Activated CD4-positive, alpha-beta T cell treated with anti-CD3 and anti-CD28 coated beads for 1 hour (primary cell): ENCODE measurements at regions not wholly inside any gene's neighbourhood (a gene's known extent, or its start where the extent isn't known, plus 50 kb on each side); places are given as distances from the start of the nearest gene placed in this dataset.

Experiments used
- DNase-seq: peaks from one replicate; pipeline ENCODE4 v3.0.0-alpha.2; 2020

DNA sequence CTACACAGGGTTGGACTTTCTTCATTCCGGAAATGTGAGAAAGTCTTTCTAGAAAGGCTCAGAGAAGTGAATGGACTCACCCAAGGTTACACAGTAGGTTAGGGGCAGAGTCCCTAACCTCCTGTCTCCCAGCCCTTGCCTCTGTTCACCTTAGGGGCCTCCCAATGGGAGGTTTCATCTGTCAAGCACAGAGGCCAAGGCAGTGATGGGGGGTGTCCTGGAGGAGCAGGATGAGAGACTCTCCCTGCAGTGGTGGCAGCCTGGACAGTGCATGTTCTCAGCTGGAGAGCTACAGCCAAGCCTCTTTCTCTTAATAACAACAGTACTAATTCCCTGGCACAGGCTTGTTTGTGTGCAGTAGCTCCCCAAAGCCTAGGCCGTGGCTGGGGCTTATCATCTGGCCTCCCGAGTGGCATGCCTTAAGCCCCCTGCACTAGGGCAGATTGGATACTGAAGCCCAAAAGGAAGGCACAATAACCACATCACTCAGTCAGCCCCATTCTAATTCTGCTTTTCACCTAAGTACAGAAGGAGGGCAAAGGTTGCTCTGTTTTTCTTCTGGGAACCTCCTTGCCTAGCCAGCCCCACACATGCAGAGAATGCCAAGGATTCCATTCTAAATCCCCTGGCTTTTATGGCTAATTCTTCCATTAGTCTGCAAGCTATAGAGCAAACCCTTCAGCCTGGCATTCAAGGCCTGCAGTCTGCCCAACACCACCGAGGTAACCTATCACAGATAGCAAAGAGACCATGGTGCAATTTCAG lies 50.2 kb upstream of the XPA start:
- no peak for DNase-seq

DNA sequence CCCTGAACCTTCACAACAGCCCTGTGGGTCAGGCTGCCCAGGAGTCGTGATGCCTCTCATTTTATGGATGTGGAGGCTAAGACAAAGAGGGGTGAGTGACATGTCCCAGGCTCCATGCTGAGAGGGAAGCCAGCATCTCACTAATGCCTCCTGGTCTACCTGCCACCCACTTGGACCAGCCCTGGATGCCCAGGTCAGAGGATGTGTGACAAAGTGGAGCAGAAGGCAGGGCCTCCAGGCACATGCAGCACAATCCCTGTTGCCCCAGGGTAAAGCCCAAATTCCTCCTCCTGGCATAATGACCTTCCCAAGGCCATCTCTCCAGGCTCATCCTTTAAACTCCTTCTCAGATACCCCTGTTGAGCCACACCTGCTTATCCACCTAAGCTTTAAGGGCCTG lies 51.4 kb upstream of the XPA start:
- DNase-seq = no peak

DNA sequence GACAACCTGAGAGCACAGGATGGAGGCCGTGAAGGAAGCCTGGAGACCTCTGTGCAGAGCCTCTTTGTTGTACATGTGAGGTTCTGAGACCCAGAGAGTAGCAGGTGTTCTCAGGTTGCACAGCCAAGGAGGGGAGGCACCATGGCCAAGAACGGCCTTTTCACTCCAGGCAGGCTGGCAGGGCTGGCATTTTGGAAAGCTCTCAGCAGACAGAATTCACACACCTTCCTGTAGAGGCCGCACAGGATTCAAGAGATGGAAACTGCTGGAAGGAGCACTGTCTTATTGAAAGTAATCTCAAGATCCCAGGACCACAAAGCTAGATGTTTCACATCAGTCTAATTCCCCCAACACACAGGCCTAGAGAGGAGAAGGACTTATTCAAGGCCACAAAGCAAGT lies 52.8 kb upstream of the XPA start:
- DNase-seq = no peak

DNA sequence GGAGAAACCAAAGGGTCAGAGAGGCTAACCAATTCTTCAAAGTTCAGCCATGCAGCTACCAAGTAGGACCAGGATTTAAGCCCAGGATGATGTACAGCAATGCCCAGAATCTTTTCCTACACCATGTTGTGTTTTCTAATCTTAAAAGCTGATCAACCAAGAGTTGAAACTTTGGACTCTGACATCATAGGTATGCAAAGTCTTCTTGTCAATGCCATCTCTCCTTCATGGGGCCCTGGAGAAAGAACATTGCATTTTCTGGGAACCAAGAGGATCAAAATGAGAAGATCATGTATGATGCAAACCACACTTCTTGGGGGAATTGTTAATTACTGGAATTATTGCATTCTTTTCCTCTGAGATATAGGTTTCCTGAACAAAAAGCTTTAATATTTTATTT lies 54.4 kb upstream of the XPA start:
- DNase-seq = no peak

DNA sequence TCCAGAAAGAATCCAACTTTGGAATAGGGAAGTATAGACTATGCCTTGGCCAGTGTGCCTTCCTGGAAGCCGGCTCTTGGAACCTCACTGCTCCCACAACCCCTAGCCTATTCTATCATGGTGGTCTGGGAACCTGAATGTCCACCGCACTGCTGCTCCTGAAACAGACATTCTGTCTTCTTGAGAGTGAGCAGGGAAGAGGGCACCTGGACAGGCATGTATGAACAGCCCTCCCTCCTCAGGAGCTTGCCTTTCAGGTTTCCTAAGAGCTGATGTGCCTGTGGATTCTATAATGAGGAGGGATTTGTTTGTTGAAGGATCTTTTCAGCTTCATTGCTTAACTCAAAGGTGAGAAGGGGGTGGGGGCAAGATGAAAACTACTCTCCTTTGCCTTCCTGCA lies 55.1 kb upstream of the XPA start:
- no peak for DNase-seq

DNA sequence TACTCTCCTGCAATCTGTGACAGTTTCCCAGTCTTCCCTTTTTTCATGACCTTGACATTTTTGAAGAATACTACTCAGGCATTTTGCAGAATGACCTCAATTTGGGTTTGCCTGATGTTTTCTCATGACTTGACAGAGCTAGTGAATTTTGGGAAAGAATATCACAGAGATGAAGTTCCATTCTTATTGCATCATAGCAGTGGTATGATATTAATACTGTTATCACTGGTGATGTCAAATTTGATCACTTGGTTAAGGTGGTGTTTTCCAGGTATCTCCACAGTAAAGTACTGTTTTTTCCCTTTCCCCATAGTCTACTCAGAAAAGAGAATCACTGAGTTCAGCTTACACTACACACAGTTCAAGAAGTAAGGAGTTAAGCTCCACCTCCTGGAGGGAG lies 56.2 kb upstream of the XPA start:
- no peak for DNase-seq

DNA sequence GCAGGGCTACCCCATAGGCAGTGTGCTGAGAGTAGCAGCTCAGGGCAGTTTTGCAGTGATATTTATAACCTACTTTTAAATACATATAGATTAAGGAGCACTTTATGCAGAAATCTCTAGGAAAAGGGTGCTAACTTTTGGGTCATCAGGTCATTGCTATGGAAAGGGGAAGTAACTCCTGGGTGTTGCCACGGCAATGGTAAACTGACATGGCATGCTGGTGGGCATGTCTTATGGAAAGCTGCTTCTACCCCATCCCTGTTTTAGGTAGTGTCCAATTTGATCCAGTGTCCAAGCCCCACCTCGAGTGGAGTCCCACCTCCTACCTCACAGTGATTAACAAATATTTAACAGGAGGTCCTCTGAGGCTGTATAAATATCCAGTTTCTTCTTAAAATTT lies 56.8 kb upstream of the XPA start:
- DNase-seq = no peak

DNA sequence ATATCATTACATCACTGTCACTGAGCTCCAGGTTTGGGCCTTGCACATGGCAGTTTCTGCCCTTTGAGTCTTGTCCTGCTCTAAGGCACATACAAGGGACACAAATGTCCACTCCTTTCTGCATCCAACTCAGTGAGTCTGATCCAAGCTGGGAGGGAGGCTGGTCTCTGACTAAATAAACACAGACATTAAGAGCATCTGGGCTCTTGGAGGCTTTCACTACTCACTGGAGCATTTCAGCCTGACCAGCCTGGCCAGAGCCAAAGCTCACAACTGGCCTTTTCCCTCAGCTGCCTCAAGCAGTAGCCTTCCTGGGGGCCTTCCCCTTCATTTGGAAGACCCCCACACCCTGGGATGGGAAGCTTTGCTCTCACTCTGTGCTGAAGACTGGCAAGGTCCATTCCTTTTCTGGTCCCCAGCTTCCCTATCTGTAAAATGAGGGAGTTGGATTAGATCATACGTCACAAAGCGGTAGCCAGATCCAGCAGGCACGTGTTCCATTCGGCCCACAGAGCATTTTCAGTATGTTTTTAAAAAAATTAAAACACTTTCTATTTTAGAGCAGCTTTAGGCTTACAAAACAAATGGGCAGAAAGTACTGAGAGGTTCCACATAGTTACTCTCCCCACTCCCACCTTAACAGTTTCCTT lies 58.6 kb upstream of the XPA start:
- DNase-seq = no peak

DNA sequence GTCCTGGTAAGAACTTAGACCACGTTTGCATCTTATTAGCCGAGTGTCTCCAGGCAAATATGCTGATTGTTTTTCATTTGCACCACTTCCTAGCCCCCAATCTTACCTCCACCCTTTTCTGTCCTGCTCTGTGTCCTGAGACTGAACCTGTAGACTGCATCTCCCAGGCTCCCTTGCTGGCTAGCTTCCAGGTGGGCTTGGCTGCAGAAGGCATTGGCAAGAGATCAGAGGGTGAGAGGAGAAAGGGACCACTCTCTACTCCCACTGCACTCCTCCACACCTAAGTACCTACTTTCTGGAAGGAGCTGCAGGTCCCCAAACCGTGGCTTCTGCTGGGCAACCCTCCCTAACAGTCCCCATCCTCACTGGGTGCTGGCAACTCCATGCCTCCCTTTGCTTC lies 59.9 kb upstream of the XPA start:
- no peak for DNase-seq

DNA sequence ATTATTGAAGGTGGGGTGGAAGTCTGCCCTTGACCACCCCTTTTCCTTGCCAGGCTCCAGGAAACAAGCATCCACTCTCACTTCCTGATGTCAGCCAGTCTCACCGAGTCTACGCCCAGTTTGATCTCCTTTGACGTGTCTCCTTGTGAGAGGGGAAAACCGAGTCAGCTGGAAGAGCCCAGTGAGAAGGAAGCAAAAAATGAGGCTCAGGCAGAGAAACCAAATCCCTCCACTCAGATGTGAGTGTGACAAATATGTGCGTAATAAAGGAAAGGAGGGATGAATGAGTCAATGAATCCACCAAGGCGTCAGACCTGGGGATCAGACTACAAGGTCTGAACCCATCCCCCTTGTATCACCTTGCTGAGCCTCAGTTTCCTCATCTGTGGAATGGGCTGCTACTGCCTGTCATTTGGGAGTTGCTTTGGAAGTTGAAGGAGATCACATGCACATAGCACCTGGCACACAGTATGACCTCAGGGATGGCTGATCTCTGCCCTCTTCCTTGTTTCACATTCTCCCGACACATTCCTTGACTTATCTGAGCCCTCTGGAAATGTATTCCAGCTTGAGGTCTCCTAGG lies 61.3 kb upstream of the XPA start:
- no peak for DNase-seq

DNA sequence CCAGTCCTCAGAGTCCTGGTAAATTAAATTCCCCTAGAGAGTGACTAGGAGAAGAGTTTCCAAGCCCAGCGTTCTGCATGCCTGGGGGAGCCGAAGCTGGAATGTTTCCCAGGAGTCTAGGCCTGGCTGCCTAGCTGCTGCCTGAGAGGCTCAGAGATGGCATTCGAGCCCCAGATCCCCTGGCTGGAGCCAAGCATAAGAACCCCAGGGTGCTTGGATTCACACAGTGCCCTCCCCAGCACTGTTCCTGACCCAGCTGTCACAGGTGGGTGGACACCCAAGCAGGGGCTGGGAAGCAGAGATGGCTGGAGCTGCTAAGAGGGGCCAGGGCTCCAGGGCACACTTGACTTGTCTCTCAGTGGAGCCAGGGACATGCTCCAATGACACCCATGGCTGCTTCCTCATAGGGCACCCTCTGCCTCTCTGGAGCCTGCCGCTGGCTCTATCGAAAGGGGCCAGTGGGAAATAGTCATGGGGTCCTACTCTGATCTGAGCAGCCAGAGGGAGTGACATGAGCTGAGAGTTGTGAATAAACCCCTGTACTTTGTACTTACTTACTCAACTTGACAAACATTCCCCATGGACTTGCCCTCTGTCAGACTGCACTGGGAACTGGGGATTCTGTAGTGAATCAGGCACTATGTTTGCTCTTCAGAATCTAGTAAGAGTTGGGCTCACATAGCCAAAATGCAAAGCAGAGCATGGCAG lies 62.6 kb upstream of the XPA start:
- DNase-seq = no peak

DNA sequence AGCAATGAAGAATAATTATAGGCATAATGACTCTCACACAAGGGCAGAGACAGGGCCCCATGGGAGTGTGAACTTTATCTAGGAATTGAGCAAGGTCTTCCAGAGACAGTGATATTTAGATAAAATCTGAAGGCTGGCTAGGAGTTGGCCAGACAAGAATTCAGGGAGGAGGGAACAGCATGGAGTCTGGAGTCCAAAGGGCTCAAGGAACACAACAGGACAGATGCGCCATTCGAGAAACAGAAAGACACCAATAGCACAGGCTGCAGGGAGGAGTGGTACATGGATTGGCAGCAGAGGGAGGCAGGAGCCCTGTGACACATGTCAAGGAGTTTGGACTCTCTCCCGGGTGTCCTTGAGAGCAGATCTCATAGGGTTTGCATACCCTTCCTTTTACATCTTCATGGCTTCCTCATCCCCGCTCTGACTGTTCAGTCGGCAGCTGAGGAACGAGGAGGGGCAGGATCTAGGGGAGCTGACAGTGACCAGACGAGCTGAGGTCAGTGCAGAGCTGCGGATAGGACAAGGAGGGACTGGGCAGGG lies 64.0 kb upstream of the XPA start:
- no peak for DNase-seq

DNA sequence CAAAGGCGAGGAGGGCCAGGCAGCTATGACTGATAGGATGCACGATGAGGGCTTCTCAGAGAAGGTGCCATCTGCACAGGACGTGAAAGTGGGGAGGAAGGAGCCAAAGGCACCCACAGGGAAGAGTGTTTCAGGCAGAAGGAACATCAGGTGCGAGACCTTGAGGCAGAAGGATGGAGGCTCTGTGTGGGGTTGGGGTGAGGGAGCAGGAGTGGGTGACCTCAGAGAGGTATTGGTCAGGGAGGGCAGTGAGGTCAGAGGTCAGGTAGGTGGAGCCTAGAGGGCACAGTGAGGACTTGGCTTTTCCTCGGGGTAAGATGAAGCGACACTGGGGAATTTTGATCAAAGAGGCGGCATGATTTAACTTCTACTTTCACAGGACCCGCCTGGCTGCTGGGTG lies 64.7 kb upstream of the XPA start:
- no peak for DNase-seq

DNA sequence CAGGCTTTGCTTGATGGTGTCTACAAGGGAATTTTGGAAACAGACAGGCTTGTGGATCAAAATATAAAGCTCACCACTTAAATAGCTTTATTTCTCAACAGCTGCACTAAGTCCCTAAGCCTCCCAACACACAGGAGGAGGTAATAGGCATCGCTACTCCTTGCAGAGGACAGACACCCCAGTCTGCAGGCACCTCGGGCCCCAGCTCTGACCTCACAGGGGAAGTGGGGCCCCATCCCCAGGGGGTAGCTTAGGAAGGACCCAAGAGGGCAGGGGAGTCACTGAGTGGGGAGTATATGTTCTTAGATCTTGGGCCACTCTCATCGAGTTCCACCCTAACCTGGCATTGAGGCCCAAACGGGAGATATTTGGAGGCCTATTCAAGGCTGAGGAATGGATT lies 66.7 kb upstream of the XPA start:
- no peak for DNase-seq

DNA sequence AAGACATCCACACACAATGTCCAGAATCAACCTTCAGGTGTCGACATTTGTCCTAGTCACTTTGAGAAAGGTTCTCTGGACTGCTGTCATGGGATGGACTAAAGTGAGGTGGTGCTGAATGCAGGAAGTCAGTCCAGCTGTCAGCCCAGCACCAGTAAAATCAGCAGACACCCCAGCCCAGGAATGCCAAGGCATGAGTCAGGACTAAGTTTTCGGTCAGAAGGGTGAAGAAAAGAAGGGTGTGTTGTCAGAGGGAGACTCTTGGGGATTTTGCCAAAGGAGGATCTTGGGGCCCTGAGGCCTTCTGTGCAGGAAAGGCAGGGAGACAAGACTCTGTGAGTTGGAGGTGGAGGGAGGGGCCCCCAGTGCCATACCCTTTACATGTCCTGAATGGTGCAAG lies 69.0 kb upstream of the XPA start:
- no peak for DNase-seq

DNA sequence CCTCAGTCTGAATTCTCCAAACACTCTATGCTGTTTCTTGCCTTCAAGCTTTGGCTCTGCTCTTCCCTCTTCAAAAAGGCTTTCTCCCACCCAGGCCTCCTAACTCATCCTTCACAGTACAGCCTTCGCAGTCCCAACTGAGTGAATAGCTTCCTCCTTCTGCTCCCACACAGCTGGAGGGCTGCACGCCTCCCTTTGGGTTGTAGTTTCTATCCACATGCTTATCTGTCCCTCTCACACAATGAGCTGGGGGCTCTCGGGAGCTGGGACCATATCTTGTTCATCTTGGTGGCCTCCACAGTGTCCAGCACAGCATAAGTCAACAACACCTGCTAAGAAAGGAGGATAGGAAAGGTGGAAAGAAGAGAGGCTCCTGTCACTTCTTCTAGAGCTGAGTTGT lies 69.5 kb upstream of the XPA start:
- DNase-seq = no peak

DNA sequence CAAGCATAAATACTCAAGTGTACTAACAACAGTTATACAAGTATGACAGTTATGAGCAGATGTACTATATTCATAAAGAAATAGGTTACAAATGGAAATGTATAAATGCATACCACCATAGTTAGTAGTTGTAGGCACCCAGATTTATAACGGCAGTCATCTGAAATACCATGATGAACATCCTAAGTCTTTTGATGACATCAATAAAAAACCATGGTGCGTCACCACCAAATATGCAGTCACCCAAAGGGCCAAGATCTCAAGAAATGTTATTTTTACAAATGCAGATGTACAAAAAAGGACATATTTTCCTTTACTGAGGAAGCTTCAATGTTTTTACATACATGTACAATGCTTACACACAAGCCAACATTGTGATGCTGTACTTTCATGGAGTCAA lies 70.8 kb upstream of the XPA start:
- no peak for DNase-seq

DNA sequence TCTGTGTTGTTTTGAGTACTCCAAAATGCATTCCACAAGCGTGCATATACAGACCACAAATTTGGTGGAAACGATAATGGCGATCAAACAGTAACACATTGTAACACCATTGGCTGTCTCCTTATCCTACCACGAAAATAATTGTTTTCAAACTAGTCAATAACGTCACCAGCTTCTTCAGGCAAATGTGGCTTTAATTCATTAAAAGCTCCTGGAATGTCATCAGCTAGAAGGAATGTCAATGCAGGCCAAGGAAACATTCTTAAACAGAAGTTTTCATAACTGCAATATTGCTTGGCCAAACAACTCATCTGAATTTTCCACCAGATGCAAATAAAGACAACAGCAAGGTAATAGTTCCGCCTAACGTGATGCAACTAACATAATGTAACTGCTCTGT lies 71.6 kb upstream of the XPA start:
- DNase-seq = no peak

DNA sequence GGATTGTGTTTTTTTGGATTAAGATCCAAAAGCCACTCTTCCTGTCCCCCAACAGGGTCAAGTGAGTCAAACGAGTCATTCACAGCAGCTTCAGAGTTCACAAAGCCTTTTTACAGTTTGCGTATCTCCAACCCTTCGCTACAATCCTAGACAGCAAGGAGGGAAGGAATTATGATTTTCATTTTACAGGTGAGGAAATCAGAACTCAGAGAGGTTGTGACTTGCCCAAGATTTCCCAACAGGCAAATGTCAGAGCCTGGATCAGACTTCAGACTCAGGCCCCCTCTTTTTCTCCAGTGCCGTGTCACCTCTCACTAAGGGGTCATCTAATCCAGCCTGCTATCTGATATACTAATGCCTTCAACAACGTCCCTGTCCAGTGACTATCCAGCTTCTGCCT lies 72.1 kb upstream of the XPA start:
- no peak for DNase-seq

DNA sequence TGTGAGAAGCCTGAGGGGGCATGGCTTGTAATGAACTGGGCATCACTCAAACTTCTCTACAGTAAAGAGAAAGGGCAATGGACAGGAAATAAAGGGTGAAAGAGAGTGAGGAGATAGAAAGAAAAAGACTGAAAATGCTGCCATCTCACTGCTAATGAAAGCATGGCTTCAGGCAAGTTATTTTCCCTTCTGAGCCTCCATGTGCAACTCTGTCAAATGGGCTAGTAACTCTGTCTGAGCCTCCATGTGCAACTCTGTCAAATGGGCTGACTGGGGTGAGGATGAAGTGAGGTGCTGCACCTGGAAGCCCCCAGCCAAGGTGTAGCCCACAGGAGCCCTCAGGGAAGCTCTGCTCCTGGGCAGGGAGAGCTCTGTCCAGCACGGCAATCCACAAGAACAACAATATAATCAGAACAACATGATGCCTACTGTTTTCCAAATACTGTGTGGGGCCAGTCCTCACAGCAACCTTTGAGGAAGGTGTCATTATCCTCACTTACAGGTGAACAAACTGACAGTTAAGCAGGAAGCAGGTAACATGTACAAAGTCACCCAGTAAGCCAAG lies 73.8 kb upstream of the XPA start:
- no peak for DNase-seq

DNA sequence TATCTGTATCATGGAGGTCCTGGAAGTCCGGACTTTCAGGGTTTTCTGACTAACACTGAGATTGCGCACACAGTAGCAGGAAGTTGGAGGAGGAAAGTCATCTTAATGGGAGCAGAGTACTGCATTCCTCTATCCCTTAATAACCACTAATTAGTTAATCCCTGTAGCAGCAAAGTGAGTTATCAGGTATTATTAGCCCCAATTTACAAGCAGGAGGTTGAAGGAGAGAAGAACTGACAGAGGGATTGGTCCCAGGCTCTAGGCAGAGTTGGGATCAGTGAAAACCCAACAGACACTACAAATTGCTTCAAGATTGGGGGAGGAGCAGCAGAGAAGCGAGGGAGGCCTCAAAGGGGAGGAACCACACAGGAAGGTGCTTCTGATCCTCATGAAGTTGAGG lies 74.5 kb upstream of the XPA start:
- DNase-seq = no peak

DNA sequence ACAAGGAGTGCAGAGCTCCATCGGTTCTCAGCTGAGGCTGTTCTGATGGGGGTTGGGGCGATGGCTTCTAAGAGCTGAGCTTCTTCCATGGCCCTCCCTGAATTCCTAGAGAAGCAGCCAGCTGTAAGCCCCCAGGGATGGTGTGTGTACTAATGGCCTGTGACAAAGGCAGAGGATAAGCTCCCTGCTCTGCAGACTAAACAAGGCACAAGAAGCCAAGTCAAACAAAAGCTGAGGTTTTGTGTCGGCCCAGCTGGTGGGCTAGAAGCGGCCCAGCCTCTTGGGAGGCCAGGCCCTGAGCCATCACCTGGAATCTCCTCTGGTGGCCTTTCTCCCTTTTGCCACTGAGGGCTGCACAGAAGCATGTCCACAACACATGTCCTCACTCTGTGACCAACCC lies 75.0 kb upstream of the XPA start:
- DNase-seq = no peak

DNA sequence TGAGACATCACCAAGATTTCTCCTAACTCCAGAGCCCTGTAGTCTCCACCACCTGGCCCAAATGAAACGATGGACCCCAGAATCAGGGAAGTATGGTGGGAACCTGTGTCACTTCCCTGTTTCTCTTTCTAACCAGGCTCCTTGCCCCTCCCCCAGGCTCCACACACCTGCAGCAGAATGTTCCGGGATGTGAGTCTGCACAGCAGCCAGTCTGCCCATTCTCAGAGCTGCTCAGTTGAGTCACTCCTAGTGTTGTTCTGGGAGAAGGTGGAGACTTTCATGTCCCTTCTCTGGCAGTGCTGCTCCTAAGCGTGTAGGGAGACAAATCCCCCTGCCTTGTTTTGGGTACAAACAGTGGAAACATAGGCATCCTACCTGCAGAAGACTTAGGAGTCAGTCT lies 76.0 kb upstream of the XPA start:
- no peak for DNase-seq

DNA sequence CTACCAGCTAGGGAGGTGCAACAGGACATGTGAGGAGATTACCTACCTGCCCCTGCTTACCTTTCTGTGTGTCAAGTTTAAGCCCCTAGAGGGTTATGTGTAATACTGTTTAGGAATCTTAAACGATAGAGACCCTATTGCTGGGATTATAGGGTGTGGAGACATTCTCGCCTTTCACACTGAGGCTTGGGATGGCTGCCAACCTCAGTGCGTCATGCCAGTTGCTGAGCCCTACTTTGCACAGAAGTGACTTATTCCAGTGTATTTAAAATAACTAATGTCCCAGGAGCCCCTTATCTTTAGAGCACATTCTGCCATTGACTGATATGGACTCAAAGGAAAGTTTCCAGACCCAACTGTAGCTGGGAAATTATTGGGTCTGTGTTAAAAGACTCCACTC lies 76.6 kb upstream of the XPA start:
- DNase-seq = no peak
